Esophagus (tissue), 2 donors: ENCODE measurements at regions not wholly inside any gene's neighbourhood (a gene's known extent, or its start where the extent isn't known, plus 50 kb on each side); places are given as distances from the start of the nearest gene placed in this dataset.

Source experiments
- H3K27ac ChIP-seq, 2 donors: one replicate each; pipeline ENCODE4 v1.5.1; 2013; ENCODE audit warnings: low read depth in 2 of 2, mild to moderate bottlenecking in 2 of 2, inconsistent platforms in 1 of 2, low read length in 1 of 2, moderate library complexity in 1 of 2
- H3K27me3 ChIP-seq, 2 donors: one replicate each; pipeline ENCODE4 v1.6.1; 2013; ENCODE audit warnings: low read length in 2 of 2, control low read depth in 1 of 2, mild to moderate bottlenecking in 1 of 2; ENCODE audit not compliant: insufficient read depth in 2 of 2, control insufficient read depth in 1 of 2
- H3K36me3 ChIP-seq, 2 donors: one replicate each; pipeline ENCODE4 v1.6.1; 2013; ENCODE audit warnings: low read length in 1 of 2; ENCODE audit not compliant: control insufficient read depth in 2 of 2, insufficient read depth in 2 of 2
- H3K4me1 ChIP-seq, 2 donors: one replicate each; pipeline ENCODE4 v1.6.1; 2013; ENCODE audit warnings: low read length in 1 of 2; ENCODE audit not compliant: control insufficient read depth in 2 of 2, insufficient read depth in 2 of 2
- H3K4me3 ChIP-seq, 2 donors: one replicate each; pipeline ENCODE4 v1.5.1; 2013; ENCODE audit warnings: low read length in 2 of 2, mild to moderate bottlenecking in 2 of 2, low read depth in 1 of 2, moderate library complexity in 1 of 2
- H3K9me3 ChIP-seq, 2 donors: one replicate each; pipeline ENCODE4 v1.6.1; 2013; ENCODE audit warnings: mild to moderate bottlenecking in 2 of 2, low read depth in 1 of 2, low read length in 1 of 2, moderate library complexity in 1 of 2; ENCODE audit not compliant: control insufficient read depth in 2 of 2, insufficient read depth in 1 of 2
- WGBS, 2 donors: extraction: QIAGEN DNeasy Blood & Tissue Kit; methylation state at CpG; one replicate each; pipeline ENCODE4 v1.1.7; 2013; 5-methylcytosine and 5-hydroxymethylcytosine counted together
- donor health status: healthy with polysubstance abuse.
- donor health status: Bipolar disorder and iron deficiency.

GRCh38 chr3:102733791-102734563 is 299.2 kb downstream of the ZPLD1 start:
- Histone ChIP-seq H3K4me3 (no peak overlapping the region), H3K27ac (no peak overlapping the region), H3K4me1 (no peaks in the 10 kb centered on the region), H3K9me3 (peaks cover 0 to 2% of the 10 kb centered on the region in 2 donors), H3K27me3 (no peaks in the 10 kb centered on the region), H3K36me3 (no peaks in the 10 kb centered on the region)
- WGBS, 2 donors, result 39 to 46% methylated on average over 5 of the region's 5 CpGs

- Histone ChIP-seq H3K4me1 (no peaks in the 10 kb centered on the region), H3K27ac (no peak overlapping the region), H3K27me3 (no peaks in the 10 kb centered on the region), H3K9me3 (peaks cover 0 to 2% of the 10 kb centered on the region in 2 donors), H3K36me3 (no peaks in the 10 kb centered on the region), H3K4me3 (no peak overlapping the region)
- WGBS, 2 donors, result 86 to 89% methylated on average over 1 of the region's 1 CpG
Measured at GRCh38 chr3:102735311-102735710, 300.5 kb downstream of the ZPLD1 start.

GRCh38 chr3:102736288-102736974 is 301.6 kb downstream of the ZPLD1 start:
- H3K4me3 ChIP-seq, result no peak overlapping the region
- H3K27ac ChIP-seq, result no peak overlapping the region
- no peaks in the 10 kb centered on the region for H3K27me3 ChIP-seq
- no peaks in the 10 kb centered on the region for H3K4me1 ChIP-seq
- WGBS, 2 donors, result 85 to 90% methylated on average over 8 of the region's 8 CpGs
- H3K9me3 ChIP-seq, result peaks cover 0 to 9% of the 10 kb centered on the region in 2 donors
- H3K36me3 ChIP-seq, result no peaks in the 10 kb centered on the region

GRCh38 chr3:102736975-102737304 is 302.1 kb downstream of the ZPLD1 start:
- Histone ChIP-seq H3K36me3 (no peaks in the 10 kb centered on the region), H3K9me3 (peaks cover 0 to 9% of the 10 kb centered on the region in 2 donors), H3K4me1 (no peaks in the 10 kb centered on the region), H3K4me3 (no peak overlapping the region), H3K27me3 (no peaks in the 10 kb centered on the region), H3K27ac (no peak overlapping the region)
- 62 to 68% methylated on average over 2 of the region's 2 CpGs for WGBS, 2 donors

- Histone ChIP-seq H3K9me3 (peaks cover 0 to 9% of the 10 kb centered on the region in 2 donors), H3K4me1 (no peaks in the 10 kb centered on the region)
- WGBS, 2 donors, result 83 to 88% methylated on average over 3 of the region's 3 CpGs
Measured at GRCh38 chr3:102737353-102737752, 302.5 kb downstream of the ZPLD1 start.

GRCh38 chr3:102741105-102741504 is 306.3 kb downstream of the ZPLD1 start:
- no peaks in the 10 kb centered on the region for H3K36me3 ChIP-seq
- H3K4me3 ChIP-seq, result no peak overlapping the region
- peaks cover 0 to 9% of the 10 kb centered on the region in 2 donors for H3K9me3 ChIP-seq
- no peak overlapping the region for H3K27ac ChIP-seq
- H3K4me1 ChIP-seq, result no peaks in the 10 kb centered on the region
- no peaks in the 10 kb centered on the region for H3K27me3 ChIP-seq
- 83 to 87% methylated on average over 6 of the region's 6 CpGs for WGBS, 2 donors

More at GRCh38 chr3:102737353-102737752, 302.5 kb downstream of the ZPLD1 start:
- Histone ChIP-seq H3K27ac (no peak overlapping the region), H3K36me3 (no peaks in the 10 kb centered on the region), H3K4me3 (no peak overlapping the region), H3K27me3 (no peaks in the 10 kb centered on the region)

- no peak overlapping the region for H3K27ac ChIP-seq
- H3K27me3 ChIP-seq, result no peaks in the 10 kb centered on the region
- no peak overlapping the region for H3K4me3 ChIP-seq
- 90 to 95% methylated on average over 6 of the region's 6 CpGs for WGBS, 2 donors
- no peaks in the 10 kb centered on the region for H3K36me3 ChIP-seq
- peaks cover 0 to 9% of the 10 kb centered on the region in 2 donors for H3K9me3 ChIP-seq
- no peaks in the 10 kb centered on the region for H3K4me1 ChIP-seq
Measured at GRCh38 chr3:102741694-102742093, 306.9 kb downstream of the ZPLD1 start.

GRCh38 chr3:102745881-102746280 is 311.1 kb downstream of the ZPLD1 start:
- no peaks in the 10 kb centered on the region for H3K27me3 ChIP-seq
- 64 to 65% methylated on average over 4 of the region's 4 CpGs for WGBS, 2 donors
- no peak overlapping the region for H3K4me3 ChIP-seq
- peaks cover 0 to 4% of the 10 kb centered on the region in 2 donors for H3K9me3 ChIP-seq
- no peak overlapping the region for H3K27ac ChIP-seq
- H3K4me1 ChIP-seq, result no peaks in the 10 kb centered on the region
- no peaks in the 10 kb centered on the region for H3K36me3 ChIP-seq

- H3K27ac ChIP-seq, result no peak overlapping the region
- H3K36me3 ChIP-seq, result no peaks in the 10 kb centered on the region
- H3K4me3 ChIP-seq, result no peak overlapping the region
- H3K27me3 ChIP-seq, result no peaks in the 10 kb centered on the region
- WGBS, 2 donors, result 59 to 61% methylated on average over 4 of the region's 4 CpGs
- no peaks in the 10 kb centered on the region for H3K9me3 ChIP-seq
- no peaks in the 10 kb centered on the region for H3K4me1 ChIP-seq
Measured at GRCh38 chr3:102747611-102748010, 312.8 kb downstream of the ZPLD1 start.

GRCh38 chr3:102748646-102749045 is 313.8 kb downstream of the ZPLD1 start:
- H3K36me3 ChIP-seq, result no peaks in the 10 kb centered on the region
- no peaks in the 10 kb centered on the region for H3K4me1 ChIP-seq
- H3K27ac ChIP-seq, result no peak overlapping the region
- no peaks in the 10 kb centered on the region for H3K27me3 ChIP-seq
- H3K4me3 ChIP-seq, result no peak overlapping the region
- H3K9me3 ChIP-seq, result no peaks in the 10 kb centered on the region
